K562 (cell line): ENCODE measurements at regions not wholly inside any gene's neighbourhood (a gene's known extent, or its start where the extent isn't known, plus 50 kb on each side); places are given as distances from the start of the nearest gene placed in this dataset.

Experiments used
- ZFP36 ChIP-seq: fragments of 150-350 bp; IDR thresholded peaks from 2 replicates; pipeline ENCODE4 v1.6.1; 2018; ENCODE audit warnings: low read length, low read depth; ENCODE audit not compliant: partially characterized antibody
- TF ChIP-seq, protein P1 (sequence below), 3 experiments: IDR thresholded peaks in 2 of 3; conservative IDR thresholded peaks in 1 of 3; 2 replicates each; pipeline ENCODE4 v1.5.1; 2011 to 2012; ENCODE audit warnings: low read length in 3 of 3, mild to moderate bottlenecking in 3 of 3, control low read depth in 2 of 3, improper control_type of control experiment in 1 of 3, inconsistent platforms in 1 of 3, low read depth in 1 of 3, mixed read lengths in 1 of 3, moderate library complexity in 1 of 3; ENCODE audit not compliant: insufficient read depth in 2 of 3

DNA sequence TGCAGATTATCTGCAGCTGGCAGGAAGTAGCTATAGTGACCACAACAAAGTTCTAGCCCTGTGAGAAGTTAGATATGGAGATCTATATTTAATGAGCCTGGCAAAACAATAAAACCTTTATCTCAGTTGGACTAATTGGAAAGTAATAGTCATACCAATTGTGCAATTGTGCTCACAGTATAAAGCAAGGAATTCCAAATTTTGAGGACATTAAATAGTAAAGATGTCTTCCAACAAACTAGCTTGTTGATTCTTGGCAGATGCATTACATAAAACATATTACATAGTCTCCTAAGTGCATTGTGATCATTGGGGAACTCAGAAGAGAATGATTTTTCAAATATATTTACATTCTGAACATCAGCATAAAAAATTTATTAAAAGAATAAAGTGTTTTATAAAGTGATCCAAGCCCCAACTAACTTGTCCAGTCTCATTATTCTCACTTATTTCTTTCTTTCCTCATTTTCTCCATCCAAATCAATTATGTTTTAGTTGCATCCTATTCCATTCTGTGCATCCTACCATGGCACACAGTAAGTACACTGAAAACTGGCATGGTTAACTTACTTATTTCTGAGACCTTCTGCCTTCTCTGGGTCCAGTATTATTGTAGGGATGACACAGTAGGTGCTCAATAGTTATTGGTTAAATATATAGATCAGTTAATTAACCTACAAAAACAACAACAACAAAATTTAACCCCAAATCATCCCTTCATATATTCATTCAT is 977.2 kb upstream of the NUDT12 start:
- TF ChIP-seq, protein P1, sequence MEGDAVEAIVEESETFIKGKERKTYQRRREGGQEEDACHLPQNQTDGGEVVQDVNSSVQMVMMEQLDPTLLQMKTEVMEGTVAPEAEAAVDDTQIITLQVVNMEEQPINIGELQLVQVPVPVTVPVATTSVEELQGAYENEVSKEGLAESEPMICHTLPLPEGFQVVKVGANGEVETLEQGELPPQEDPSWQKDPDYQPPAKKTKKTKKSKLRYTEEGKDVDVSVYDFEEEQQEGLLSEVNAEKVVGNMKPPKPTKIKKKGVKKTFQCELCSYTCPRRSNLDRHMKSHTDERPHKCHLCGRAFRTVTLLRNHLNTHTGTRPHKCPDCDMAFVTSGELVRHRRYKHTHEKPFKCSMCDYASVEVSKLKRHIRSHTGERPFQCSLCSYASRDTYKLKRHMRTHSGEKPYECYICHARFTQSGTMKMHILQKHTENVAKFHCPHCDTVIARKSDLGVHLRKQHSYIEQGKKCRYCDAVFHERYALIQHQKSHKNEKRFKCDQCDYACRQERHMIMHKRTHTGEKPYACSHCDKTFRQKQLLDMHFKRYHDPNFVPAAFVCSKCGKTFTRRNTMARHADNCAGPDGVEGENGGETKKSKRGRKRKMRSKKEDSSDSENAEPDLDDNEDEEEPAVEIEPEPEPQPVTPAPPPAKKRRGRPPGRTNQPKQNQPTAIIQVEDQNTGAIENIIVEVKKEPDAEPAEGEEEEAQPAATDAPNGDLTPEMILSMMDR (IDR thresholded peaks at IDR 0.05 in 2 of 3, conservative IDR thresholded peaks at IDR 0.05 in 1 of 3; ENCODE audit: insufficient read depth in 2 of 3, low read depth in 1 of 3, low read length in 3 of 3): no peak
- TF ChIP-seq ZFP36: no peak
